Mammary epithelial cell (primary cell): ENCODE measurements at regions not wholly inside any gene's neighbourhood (a gene's known extent, or its start where the extent isn't known, plus 50 kb on each side); places are given as distances from the start of the nearest gene placed in this dataset.

Experiments used
- EZH2 ChIP-seq: IDR thresholded peaks from 2 replicates; pipeline ENCODE4 v1.6.1; 2012; ENCODE audit warnings: low read length, inconsistent platforms, borderline replicate concordance
- TF ChIP-seq, protein P1 (sequence below), 2 donors: IDR thresholded peaks in 1 of 2; conservative IDR thresholded peaks in 1 of 2; 2 replicates each; pipeline ENCODE4 v1.5.1; 2011 to 2012; ENCODE audit warnings: inconsistent platforms in 2 of 2, low read length in 2 of 2, mild to moderate bottlenecking in 2 of 2, control low read depth in 1 of 2, low read depth in 1 of 2; ENCODE audit not compliant: insufficient read depth in 1 of 2; ENCODE audit errors: extremely low read depth in 1 of 2

DNA sequence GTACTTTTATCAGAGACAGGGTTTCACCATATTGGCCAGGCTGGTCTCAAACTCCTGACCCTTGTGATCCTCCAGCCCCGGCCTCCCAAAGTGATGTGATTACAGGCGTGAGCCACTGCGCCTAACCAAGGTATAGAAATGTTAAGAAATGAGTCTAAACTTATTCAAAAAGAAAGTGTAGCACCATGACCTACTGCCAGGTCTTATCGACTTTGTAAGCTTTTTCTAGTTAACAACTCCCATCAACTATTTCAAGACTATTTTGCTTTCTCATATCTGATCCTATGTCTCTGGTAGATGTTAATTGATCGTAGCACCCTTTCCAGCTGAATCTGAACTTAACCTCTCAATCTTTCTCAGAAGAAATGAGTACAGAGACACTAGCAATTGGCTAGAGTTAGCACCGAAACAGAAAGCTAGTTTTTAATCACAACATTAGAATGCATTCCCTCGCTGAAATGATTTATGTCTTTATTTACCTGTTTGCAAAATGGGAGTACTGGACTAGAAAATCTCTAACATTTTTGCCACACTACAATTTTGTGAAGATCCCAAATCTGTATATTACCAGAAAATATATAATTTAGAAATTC, 114.0 kb upstream of the HGF start:
- TF ChIP-seq, protein P1, sequence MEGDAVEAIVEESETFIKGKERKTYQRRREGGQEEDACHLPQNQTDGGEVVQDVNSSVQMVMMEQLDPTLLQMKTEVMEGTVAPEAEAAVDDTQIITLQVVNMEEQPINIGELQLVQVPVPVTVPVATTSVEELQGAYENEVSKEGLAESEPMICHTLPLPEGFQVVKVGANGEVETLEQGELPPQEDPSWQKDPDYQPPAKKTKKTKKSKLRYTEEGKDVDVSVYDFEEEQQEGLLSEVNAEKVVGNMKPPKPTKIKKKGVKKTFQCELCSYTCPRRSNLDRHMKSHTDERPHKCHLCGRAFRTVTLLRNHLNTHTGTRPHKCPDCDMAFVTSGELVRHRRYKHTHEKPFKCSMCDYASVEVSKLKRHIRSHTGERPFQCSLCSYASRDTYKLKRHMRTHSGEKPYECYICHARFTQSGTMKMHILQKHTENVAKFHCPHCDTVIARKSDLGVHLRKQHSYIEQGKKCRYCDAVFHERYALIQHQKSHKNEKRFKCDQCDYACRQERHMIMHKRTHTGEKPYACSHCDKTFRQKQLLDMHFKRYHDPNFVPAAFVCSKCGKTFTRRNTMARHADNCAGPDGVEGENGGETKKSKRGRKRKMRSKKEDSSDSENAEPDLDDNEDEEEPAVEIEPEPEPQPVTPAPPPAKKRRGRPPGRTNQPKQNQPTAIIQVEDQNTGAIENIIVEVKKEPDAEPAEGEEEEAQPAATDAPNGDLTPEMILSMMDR (conservative IDR thresholded peaks at IDR 0.05 in 1 of 2, IDR thresholded peaks at IDR 0.05 in 1 of 2; ENCODE audit: extremely low read depth in 1 of 2, insufficient read depth in 1 of 2, low read depth in 1 of 2, low read length in 2 of 2), result no peak
- TF ChIP-seq EZH2, result no peak
